HCT116 (cell line): ENCODE measurements at regions not wholly inside any gene's neighbourhood (a gene's known extent, or its start where the extent isn't known, plus 50 kb on each side); places are given as distances from the start of the nearest gene placed in this dataset.

Experiments
- MAX ChIP-seq: IDR thresholded peaks from 2 replicates; pipeline ENCODE4 v1.6.1; 2012
- POLR2A ChIP-seq: IDR thresholded peaks from 2 replicates; pipeline ENCODE4 v1.7.0; 2011; ENCODE audit warnings: borderline replicate concordance; ENCODE audit not compliant: insufficient read depth, insufficient read length; ENCODE audit errors: extremely low read depth

- TF ChIP-seq MAX (no peak), POLR2A (no peak)
Measured at GRCh38 chr5:135694012-135694411, 115.2 kb upstream of the CXCL14 start.
